HS-5 (cell line): ENCODE measurements at regions not wholly inside any gene's neighbourhood (a gene's known extent, or its start where the extent isn't known, plus 50 kb on each side); places are given as distances from the start of the nearest gene placed in this dataset.

ENCODE experiments used
- DNase-seq: peaks from one replicate; pipeline ENCODE4 v3.0.0-alpha.2; 2012; ENCODE audit warnings: low read depth

DNA sequence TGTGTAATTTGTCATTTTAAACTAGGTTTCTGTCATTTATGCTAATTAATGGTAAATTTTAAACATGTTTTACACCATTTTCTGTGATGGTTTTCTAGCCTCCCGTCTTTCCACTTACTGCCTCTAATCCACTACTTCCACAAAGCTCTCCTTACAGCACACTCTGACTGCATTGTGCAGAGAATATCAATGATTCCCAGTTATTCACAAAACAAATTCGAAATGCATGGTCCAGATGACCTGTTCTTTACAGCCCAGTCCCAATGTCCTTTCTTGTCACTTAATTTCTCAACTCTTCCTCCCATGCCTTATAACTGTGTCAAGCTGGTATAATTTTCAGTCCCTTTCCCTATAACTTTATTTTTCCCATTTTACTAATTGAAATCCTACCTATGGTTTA lies 770.5 kb downstream of the USP25 start:
- DNase-seq: no peak

DNA sequence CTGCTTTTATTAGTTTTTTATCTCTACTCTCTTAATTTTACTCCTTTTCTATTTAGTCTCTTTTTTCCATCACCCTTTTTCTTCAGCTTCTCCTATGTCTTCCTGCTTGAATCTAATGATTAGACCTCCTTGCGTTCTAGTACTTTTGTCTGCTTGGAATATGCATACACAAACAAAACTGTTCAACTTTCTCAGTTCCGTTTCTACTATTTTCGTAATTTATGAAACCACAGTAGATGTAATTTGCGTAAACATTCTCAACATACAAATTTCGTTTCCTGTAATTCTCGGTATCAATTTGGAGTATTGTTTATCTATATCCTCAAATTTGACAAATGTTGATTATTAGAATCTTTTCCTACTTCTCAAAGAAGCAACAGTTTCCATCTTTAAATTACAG lies 772.5 kb downstream of the USP25 start:
- no peak for DNase-seq

DNA sequence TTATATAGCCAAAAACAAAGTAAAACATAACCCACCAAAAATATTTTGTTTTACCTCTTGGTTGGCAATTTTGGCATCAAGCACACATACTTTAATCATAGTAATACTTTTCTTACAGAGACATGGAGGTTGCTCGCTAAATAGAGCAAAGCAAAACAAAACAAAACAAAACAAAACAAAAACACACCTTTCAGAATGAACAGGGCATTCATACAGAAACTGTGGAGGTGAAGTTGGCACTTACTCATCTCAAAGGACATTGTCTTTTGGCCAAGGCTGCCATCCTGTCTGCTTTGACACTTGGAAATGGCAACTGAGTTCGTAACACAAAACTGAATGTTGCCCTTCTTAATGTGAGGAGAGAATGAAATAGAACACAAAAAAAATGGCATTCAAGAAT lies 773.1 kb downstream of the USP25 start:
- no peak for DNase-seq

- DNase-seq: no peak
Observed at GRCh38 chr21:16504281-16504680, 774.5 kb downstream of the USP25 start.

GRCh38 chr21:16504766-16505165 lies 775.0 kb downstream of the USP25 start:
- DNase-seq: no peak

- no peak for DNase-seq
Observed at GRCh38 chr21:16509476-16509875, 779.7 kb downstream of the USP25 start.

DNA sequence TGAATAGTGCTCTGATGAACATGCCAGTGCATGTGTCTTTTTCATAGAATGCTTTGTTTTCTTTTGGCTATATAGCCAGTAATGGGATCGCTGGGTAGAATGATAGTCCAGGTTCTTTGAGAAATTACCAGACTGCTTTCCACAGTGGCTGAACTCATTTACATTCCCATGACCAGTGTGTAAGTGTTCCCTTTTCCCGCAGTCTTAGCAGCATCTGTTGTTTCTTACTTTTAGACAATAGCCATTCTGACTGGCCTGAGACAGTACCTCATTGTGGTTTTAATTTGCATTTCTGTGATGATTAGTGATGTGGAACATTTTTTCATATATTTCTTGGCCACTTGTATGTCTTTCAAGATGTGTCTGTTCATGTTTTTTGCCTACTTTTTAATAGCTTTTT lies 784.5 kb downstream of the USP25 start:
- DNase-seq: no peak

DNA sequence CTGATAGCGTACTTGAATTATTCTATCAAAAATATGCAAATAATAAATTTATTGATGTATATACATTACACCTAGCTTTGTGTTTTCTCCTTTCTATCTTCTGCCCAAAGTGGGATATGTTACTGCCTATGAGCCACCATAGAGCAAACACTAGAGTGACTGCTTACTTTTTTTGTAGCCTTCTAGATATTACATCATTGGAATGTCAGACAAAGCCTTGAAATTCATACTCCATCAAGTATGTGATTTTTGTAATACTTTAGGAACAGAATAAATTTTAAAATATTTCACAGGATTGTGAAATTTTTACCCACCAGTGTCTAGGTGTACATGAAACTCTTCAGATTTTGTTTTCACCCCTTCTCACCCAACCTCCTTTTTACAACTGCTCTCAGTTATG lies 787.6 kb downstream of the USP25 start:
- DNase-seq: no peak

DNA sequence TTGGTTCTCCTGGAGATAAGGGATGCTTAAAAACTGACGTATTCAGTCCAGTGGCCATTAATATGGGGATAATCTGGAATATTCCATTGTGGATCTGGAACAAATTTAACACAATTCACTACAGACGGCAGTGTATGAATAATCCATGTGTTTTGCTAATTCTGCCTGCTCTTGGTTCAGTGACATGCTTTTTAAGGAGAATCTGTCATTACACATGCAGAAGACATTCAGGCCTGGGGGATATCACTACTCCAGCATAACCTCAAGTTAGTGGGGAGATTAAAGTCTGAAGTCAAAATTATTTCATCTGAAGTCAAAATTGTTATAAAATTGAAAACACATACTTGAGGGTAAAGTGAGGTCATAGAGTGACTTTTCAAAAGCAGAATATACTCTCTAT lies 789.3 kb downstream of the USP25 start:
- DNase-seq: no peak

DNA sequence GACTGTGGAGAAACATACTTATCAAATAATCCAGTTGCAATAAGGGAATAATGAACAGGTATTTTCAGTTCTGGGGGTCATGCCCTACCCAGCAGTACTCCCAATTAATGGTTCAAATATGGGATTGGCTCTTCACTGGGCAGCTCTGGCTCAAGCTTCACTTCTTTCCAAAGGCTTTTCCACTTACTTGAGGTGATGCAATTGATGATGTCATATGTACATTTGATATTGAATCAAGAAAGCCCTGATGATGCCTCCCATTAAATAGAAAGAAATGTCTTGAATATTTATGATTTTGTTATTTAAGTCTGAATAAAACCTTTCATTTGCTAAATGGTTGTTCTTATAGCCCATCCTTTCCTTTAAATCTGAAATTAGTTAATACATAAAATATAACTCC lies 789.9 kb downstream of the USP25 start:
- no peak for DNase-seq

- DNase-seq: no peak
Observed at GRCh38 chr21:16522548-16522947, 792.8 kb downstream of the USP25 start.

DNA sequence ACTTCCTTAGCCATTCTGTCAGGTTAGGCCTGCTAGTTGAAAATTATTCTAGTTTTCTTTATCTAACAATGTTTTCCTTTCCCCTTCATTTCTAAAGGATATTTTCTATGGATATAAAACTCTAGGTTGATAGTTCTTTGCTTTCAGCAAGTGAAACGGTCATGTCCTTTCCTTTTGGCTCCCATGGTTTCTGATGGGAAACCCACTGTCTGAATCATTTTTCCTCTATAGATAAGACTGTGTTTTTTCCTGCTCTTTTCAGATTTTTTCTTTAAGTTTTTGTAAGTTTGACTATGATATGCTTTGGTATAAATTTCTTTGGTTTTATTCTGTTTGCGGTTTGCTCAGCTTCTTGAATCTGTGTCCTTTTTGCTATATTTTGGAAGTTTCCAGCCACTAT lies 800.9 kb downstream of the USP25 start:
- DNase-seq: no peak

GRCh38 chr21:16532840-16533239 lies 803.1 kb downstream of the USP25 start:
- no peak for DNase-seq

GRCh38 chr21:16533692-16534407 lies 804.1 kb downstream of the USP25 start:
- no peak for DNase-seq

GRCh38 chr21:16534408-16535101 lies 804.8 kb downstream of the USP25 start:
- DNase-seq: no peak

- no peak for DNase-seq
Observed at GRCh38 chr21:16535102-16535422, 805.3 kb downstream of the USP25 start.

- DNase-seq: no peak
Observed at GRCh38 chr21:16535626-16536025, 805.8 kb downstream of the USP25 start.

GRCh38 chr21:16536140-16536539 lies 806.4 kb downstream of the USP25 start:
- DNase-seq: no peak

DNA sequence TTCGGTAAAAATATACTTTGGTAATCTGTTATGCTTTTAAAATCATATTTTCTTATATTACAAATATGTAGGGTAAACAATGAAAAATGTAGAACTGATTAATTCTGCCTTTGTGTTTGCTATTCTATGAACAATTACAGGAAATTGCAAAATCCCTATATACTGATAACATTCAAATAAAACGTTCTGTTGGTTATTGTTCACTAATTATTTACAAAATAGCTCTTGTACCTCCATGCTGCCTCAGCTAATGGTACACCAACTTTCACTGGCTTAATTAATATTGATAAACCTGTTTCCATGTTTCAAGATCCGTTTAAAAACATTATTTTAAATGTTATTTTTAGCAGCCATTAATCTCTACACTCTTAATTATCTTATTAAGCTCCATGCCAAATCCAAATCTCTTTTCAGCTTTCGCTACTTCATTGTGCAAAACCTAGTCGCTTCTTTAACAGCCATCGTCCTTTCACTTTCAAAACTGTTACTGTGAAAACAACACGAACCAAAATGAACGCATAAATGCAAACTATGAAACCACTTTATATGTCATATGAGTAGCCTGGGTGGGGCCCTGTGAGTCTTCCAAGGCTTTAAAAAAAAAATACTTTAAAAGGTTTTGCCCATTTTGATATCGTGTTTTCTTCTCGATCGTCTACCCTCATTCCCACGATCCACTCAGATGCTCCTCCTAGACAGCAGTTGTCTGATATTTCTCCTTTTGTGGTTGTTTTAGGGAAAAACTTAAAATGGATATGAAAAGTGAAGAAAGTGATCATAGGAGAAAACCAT lies 807.1 kb downstream of the USP25 start:
- DNase-seq: no peak

- DNase-seq: no peak
Observed at GRCh38 chr21:16537501-16537900, 807.7 kb downstream of the USP25 start.

GRCh38 chr21:16538405-16538804 lies 808.6 kb downstream of the USP25 start:
- DNase-seq: no peak

DNA sequence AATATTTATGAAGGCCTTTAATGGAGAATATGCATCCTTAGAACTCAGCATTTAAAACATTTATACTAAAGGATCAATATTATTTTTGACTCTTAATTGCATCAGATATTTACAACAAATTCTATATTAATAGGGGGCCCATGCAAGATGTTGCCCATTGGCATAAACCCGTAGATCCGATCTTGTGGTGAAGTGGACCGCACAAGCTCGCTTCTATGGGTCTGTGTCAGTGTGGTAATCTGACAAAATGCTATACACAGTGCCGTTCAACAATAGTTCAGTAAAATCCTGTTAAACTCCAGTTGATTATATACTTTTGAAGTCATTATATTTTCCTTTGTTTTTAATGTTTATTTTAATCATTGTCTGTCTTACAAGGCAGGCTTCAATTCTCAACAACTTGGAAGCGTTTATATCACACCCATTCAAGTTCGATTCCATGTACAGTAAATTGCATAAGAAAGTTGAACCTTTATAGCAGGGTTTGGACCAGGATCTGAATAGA lies 809.2 kb downstream of the USP25 start:
- no peak for DNase-seq
